ENCODE measurements at regions not wholly inside any gene's neighbourhood (a gene's known extent, or its start where the extent isn't known, plus 50 kb on each side); places are given as distances from the start of the nearest gene placed in this dataset.

GRCh38 chr5:24854350-24854749, 209.6 kb upstream of the CDH10 start:
- H3K4me3 ChIP-seq (ENCODE audit: low read depth, low read length), result no peak overlapping the region
- TF ChIP-seq CTCF (IDR thresholded peaks at IDR 0.05; ENCODE audit: insufficient read depth, low read depth, low read length, missing control alignments), result no peak
- DNase-seq (ENCODE audit: low read depth), result no peak

GRCh38 chr5:24850926-24851486, 206.2 kb upstream of the CDH10 start:
- no peak overlapping the region for H3K4me3 ChIP-seq (ENCODE audit: low read depth, low read length)
- no peak for DNase-seq (ENCODE audit: low read depth)
- TF ChIP-seq CTCF (IDR thresholded peaks at IDR 0.05; ENCODE audit: insufficient read depth, low read depth, low read length, missing control alignments), result no peak

- DNase-seq (ENCODE audit: low read depth), result no peak
- H3K4me3 ChIP-seq (ENCODE audit: low read depth, low read length), result no peak overlapping the region
- no peak for TF ChIP-seq CTCF (IDR thresholded peaks at IDR 0.05; ENCODE audit: insufficient read depth, low read depth, low read length, missing control alignments)
Measured at GRCh38 chr5:24849210-24849609, 204.4 kb upstream of the CDH10 start.

GRCh38 chr5:24831989-24832388, 187.2 kb upstream of the CDH10 start:
- no peak overlapping the region for H3K4me3 ChIP-seq (ENCODE audit: low read depth, low read length)
- TF ChIP-seq CTCF (IDR thresholded peaks at IDR 0.05; ENCODE audit: insufficient read depth, low read depth, low read length, missing control alignments), result no peak
- no peak for DNase-seq (ENCODE audit: low read depth)

- no peak for DNase-seq (ENCODE audit: low read depth)
- no peak for TF ChIP-seq CTCF (IDR thresholded peaks at IDR 0.05; ENCODE audit: insufficient read depth, low read depth, low read length, missing control alignments)
- no peak overlapping the region for H3K4me3 ChIP-seq (ENCODE audit: low read depth, low read length)
Measured at GRCh38 chr5:24823625-24824024, 178.8 kb upstream of the CDH10 start.

GRCh38 chr5:24819841-24820240, 175.1 kb upstream of the CDH10 start:
- no peak for TF ChIP-seq CTCF (IDR thresholded peaks at IDR 0.05; ENCODE audit: insufficient read depth, low read depth, low read length, missing control alignments)
- H3K4me3 ChIP-seq (ENCODE audit: low read depth, low read length), result no peak overlapping the region
- no peak for DNase-seq (ENCODE audit: low read depth)

GRCh38 chr5:24817966-24818365, 173.2 kb upstream of the CDH10 start:
- no peak for DNase-seq (ENCODE audit: low read depth)
- no peak overlapping the region for H3K4me3 ChIP-seq (ENCODE audit: low read depth, low read length)
- TF ChIP-seq CTCF (IDR thresholded peaks at IDR 0.05; ENCODE audit: insufficient read depth, low read depth, low read length, missing control alignments), result no peak
